ENCODE measurements at regions not wholly inside any gene's neighbourhood (a gene's known extent, or its start where the extent isn't known, plus 50 kb on each side); places are given as distances from the start of the nearest gene placed in this dataset.

- no peak for DNase-seq
These were observed 63.2 kb upstream of the GALNT9 start for GRCh38 chr12:132392389-132393244.

- DNase-seq: no peak
These were observed 62.1 kb upstream of the GALNT9 start for GRCh38 chr12:132391326-132392041.

GRCh38 chr12:132390287-132391076 lies 61.1 kb upstream of the GALNT9 start:
- DNase-seq: no peak

DNA sequence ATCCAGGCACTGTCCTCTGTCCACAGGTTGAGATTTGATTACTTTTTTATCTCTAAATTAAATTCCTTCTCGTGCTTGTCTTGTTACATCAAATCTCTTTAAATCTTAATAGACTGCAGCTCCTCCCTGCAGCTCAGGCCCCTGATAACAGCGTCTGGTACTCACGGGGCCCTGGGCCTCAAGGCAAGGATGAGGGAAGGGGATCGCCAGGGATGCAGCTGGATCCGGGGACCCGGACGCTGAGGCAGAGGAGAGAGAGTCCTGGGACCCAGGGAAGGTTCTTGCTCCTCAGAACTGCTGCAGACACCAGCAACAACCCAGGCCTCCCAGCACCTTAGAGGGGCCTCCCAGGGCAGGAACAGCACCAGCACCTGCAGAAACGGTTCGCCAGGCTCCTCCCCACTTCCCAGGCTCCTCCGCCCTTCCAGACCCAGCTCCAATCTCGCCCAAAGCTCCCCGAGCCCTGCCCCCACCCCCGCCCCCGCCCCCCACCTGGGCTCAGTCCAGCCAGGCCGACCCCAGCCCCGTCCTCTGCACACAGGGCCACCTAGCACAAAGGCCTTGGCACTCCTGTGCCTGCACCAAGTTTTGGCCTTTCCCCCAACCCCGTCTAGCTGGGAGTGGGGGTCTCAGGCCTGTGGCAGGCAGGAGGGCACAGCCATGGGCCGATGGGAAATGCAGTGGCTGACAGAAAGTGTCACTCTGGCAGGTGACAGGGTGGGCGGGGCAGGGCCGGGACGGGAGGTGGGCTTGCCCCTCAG lies 60.3 kb upstream of the GALNT9 start:
- DNase-seq: no peak

DNA sequence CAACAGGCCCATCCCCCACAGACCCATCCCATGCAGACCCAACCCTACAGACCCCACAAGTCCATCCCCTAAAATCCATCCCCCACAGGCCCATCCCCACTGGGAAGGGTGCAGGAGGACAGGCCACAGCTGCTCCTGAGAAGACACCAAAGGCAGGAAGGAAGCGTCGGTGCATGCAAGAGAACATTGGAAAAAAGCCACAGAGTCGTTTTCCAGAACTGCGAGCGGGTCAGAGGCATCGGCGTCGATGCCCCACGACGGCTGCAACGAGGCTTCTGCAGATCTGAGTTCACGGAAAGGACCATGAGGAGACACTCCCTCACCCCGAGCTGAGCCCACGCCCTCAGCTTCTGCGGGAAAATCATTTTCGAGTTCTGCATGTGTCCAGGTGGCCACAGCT lies 59.6 kb upstream of the GALNT9 start:
- DNase-seq: no peak

DNA sequence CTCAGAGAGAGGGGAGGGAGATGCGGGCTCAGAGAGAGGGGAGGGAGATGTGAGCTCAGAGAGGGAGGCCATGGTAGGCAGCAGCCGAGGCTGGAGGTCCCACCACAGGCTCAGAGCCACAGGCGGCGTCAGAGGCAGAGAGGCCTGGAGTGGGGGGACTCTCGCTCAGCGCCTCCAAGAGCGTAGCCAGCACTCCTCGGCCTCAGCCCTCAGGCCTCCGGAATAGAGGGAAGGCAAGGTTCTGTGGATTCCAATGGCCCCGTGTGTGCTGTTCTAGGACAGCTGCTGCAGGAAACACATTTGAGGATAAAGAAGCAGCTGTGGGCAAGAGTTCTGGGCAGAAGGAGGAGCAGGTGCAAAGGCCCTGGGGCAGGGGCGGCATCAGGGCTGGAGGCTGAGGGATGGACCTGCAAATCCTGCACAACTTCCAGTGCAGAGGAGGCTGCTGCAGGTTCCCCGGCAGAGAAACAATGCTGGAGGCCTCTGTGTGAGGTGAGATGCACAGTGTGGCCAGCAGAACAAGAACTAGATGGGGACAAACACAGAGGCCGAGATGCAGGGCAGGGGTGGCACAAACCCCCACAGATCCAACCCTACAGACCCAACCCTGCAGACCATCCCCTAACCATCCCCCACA lies 59.1 kb upstream of the GALNT9 start:
- no peak for DNase-seq

GRCh38 chr12:132386926-132387497 lies 57.6 kb upstream of the GALNT9 start:
- no peak for DNase-seq

GRCh38 chr12:132385923-132386751 lies 56.7 kb upstream of the GALNT9 start:
- no peak for DNase-seq

- no peak for DNase-seq
These were observed 55.8 kb upstream of the GALNT9 start for GRCh38 chr12:132384916-132385774.

- DNase-seq: no peak
These were observed 51.3 kb upstream of the GALNT9 start for GRCh38 chr12:132380641-132381040.

- DNase-seq: no peak
These were observed 50.6 kb upstream of the GALNT9 start for GRCh38 chr12:132379996-132380395.

DNA sequence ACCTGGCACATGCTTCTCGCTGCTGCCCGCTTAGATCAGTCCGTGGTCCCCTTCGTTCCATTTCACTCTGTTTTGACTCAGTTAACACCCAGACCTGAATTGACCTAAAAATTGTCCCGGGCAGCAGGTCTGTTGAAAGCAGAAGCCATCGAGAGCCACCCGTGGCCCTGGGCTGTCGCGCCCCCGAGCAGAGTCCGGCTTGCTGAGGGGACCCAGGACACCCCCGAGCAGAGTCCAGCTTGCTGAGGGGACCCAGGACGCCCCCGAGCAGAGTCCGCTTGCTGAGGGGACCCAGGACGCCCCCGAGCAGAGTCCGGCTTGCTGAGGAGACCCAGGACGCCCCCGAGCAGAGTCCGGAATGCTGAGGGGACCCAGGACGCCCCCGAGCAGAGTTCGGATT lies 50.2 kb upstream of the GALNT9 start:
- no peak for DNase-seq
